GM12873 (cell line): ENCODE measurements at regions not wholly inside any gene's neighbourhood (a gene's known extent, or its start where the extent isn't known, plus 50 kb on each side); places are given as distances from the start of the nearest gene placed in this dataset.

Source experiments
- TF ChIP-seq, protein P1 (sequence below): IDR thresholded peaks from 2 replicates; pipeline ENCODE4 v1.5.1; 2012; ENCODE audit warnings: low read depth, mild to moderate bottlenecking, moderate library complexity, low read length, control low read depth; ENCODE audit not compliant: insufficient read depth; ENCODE audit errors: missing control alignments

- TF ChIP-seq, protein P1, sequence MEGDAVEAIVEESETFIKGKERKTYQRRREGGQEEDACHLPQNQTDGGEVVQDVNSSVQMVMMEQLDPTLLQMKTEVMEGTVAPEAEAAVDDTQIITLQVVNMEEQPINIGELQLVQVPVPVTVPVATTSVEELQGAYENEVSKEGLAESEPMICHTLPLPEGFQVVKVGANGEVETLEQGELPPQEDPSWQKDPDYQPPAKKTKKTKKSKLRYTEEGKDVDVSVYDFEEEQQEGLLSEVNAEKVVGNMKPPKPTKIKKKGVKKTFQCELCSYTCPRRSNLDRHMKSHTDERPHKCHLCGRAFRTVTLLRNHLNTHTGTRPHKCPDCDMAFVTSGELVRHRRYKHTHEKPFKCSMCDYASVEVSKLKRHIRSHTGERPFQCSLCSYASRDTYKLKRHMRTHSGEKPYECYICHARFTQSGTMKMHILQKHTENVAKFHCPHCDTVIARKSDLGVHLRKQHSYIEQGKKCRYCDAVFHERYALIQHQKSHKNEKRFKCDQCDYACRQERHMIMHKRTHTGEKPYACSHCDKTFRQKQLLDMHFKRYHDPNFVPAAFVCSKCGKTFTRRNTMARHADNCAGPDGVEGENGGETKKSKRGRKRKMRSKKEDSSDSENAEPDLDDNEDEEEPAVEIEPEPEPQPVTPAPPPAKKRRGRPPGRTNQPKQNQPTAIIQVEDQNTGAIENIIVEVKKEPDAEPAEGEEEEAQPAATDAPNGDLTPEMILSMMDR = no peak
These were observed 471.2 kb upstream of the CNTN5 start for GRCh38 chr11:98549571-98549970.

DNA sequence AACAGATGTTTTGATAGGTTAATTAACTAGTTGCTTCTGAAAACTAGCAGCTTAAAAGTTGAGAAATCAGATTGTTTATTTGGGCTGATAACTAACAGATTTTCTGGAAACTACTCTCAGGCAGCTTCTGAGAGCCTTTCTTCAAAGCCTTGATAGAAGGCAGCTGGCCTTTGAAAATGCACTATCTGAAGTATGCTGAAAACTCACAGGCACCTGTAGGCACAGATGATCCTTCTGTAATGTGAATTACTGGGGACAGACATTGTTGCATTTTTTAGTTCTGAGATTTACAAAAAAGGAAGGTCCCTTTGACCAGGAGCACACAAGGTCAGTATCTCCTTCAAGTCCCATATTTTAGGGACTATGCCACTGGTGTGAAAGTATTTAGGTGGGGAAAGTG lies 460.8 kb upstream of the CNTN5 start:
- TF ChIP-seq, protein P1 = no peak

GRCh38 chr11:98561252-98561651 lies 459.5 kb upstream of the CNTN5 start:
- TF ChIP-seq, protein P1 = no peak

DNA sequence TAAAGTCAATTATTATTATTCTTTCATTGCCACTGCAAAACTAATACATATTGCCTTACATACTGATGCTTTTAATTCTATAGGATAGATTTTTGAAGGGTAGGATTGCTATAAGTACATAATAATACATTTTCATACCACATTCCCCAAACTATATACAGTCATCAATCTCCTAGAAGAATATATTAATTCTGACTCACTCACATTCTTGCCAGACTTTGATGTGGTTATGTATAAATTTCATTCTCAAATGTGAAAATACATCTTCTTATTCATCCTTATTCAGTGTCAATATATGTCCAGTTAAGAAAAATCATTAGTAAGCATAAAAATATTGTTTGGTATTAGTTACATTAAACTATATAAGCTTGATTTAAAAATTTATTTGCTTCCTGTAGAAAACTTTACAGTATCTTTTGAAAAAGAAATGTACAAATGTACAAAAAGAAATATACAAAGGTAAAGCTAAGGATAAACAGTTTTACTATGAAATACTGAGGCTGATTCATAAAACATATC lies 458.8 kb upstream of the CNTN5 start:
- TF ChIP-seq, protein P1 = no peak

DNA sequence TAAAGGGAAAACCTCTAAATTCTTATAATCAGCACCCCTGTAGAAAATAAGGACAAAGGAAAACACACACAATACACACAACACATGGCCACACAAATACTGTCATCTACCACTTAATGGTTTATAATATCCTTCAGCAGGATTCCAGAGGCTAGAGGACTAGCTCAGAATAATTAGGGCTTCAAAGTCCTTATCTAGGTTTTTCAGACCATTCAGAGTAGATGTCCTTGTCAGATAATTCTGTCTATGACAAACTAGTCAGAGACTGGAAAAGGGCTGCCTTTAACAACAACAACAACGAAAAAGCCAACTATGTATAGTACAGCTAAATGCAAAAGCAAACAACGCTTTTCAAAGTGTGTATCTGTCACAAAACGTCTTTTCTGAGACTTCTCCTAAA lies 456.5 kb upstream of the CNTN5 start:
- TF ChIP-seq, protein P1 = no peak

GRCh38 chr11:98564881-98565280 lies 455.9 kb upstream of the CNTN5 start:
- TF ChIP-seq, protein P1 = no peak

DNA sequence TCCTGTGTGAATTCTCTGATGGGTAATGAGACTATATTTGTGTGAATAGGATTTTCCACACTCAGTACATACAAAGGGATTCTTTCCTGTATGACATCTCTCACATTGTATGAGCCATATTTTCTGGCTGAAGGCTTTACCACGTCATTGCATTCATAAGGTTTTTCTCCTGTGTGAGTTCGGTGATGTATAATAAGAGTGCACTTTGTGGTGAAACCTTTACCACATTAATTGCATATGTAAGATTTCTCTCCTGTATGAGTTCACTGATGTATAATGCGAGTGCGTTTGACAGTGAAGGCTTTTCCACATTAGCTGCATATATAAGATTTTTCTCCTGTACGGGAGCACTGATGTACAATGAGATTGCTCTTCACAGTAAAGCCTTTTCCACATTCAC lies 455.4 kb upstream of the CNTN5 start:
- TF ChIP-seq, protein P1 = no peak
